ENCODE measurements at regions not wholly inside any gene's neighbourhood (a gene's known extent, or its start where the extent isn't known, plus 50 kb on each side); places are given as distances from the start of the nearest gene placed in this dataset.

- H2AFZ ChIP-seq (ENCODE audit: insufficient read depth, low read depth, low read length, poor library complexity, severe bottlenecking) = no peak overlapping the region
- intact Hi-C loops (cut with micrococcal nuclease) = no loop called here
- DNase-seq = no peak
- Mint-ChIP-seq H3K27ac (peak overlapping the region in 6 of 7 donors; percentile 49 to 86 (median 76)), H3K9me3 (peaks cover 0 to 6% (median 2%) of the 10 kb centered on the region in 7 donors), H3K36me3 (no peaks in the 10 kb centered on the region), H3K27me3 (ENCODE audit: low read depth in 3 of 3) (peaks cover 0 to 2% (median 0%) of the 10 kb centered on the region in 3 donors), H3K4me1 (peaks cover 33% of the 10 kb centered on the region), H3K4me3 (no peak overlapping the region)
- no peak overlapping the region for H3K4me3 ChIP-seq (replicated peaks in 1 of 3; ENCODE audit: low read depth in 2 of 3, low read length in 3 of 3)
- peak overlapping the region in 1 of 2 donors; percentile 62 for H3K27ac ChIP-seq (ENCODE audit: low read depth in 1 of 2, low read length in 2 of 2)
- no peaks in the 10 kb centered on the region for H3K9me3 ChIP-seq (replicated peaks in 1 of 2; ENCODE audit: control insufficient read depth in 1 of 2, insufficient read depth in 1 of 2, low read length in 2 of 2)
- H3K4me2 ChIP-seq (replicated peaks; ENCODE audit: extremely low read depth, low read length, poor library complexity, severe bottlenecking) = peak overlapping the region; percentile 60
- H3K4me1 ChIP-seq (ENCODE audit: control insufficient read depth in 1 of 2, insufficient read depth in 2 of 2, low read length in 2 of 2) = peaks cover 19 to 21% of the 10 kb centered on the region in 2 donors
- no peak for TF ChIP-seq CTCF (IDR thresholded peaks at IDR 0.05)
- H4K20me1 ChIP-seq (ENCODE audit: insufficient read depth, low read length) = no peaks in the 10 kb centered on the region
- no peaks in the 10 kb centered on the region for H3K79me2 ChIP-seq (ENCODE audit: insufficient read depth, low read length)
- H3K36me3 ChIP-seq (replicated peaks in 1 of 2; ENCODE audit: control insufficient read depth in 1 of 2, insufficient read depth in 2 of 2, low read length in 2 of 2) = no peaks in the 10 kb centered on the region
- no peaks in the 10 kb centered on the region for H3K27me3 ChIP-seq (ENCODE audit: control insufficient read depth in 2 of 2, insufficient read depth in 2 of 2, low read length in 2 of 2)
- H3K9ac ChIP-seq (ENCODE audit: insufficient read depth, low read length, poor library complexity, severe bottlenecking) = no peak overlapping the region
These were observed 174.4 kb downstream of the PCSK1 start for GRCh38 chr5:96258692-96259091.

DNA sequence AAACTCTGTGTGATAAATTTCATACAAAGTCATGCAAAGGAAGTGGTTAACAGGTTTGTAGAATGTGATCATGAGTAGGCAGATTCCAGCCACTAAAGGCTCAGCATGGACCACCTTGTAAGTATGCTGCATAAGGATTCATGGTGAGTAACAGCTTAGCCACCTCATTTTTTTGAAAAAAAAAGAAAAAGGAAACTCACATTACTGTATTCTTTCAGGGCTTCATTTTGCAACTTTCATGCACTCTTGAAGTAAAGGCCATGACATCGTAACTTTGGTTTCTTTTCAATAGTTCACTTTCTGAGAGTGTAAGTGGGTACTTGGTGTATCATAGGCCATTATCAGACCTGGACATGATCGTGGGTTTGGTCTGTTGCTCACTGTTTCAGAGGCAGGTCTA, 175.1 kb downstream of the PCSK1 start:
- WGBS (ENCODE audit: insufficient coverage) = no CpG with 5 or more reads among the region's 2 CpGs
- no peak for TF ChIP-seq CTCF (IDR thresholded peaks at IDR 0.05)
- Mint-ChIP-seq H3K4me1 (peaks cover 33% of the 10 kb centered on the region), H3K36me3 (no peaks in the 10 kb centered on the region), H3K27ac (no peak overlapping the region), H3K9me3 (peaks cover 0 to 2% (median 0%) of the 10 kb centered on the region in 7 donors), H3K4me3 (no peak overlapping the region), H3K27me3 (ENCODE audit: low read depth in 3 of 3) (peaks cover 0 to 2% (median 2%) of the 10 kb centered on the region in 3 donors)
- no peaks in the 10 kb centered on the region for H4K20me1 ChIP-seq (ENCODE audit: insufficient read depth, low read length)
- no peak overlapping the region for H2AFZ ChIP-seq (ENCODE audit: insufficient read depth, low read depth, low read length, poor library complexity, severe bottlenecking)
- no peak overlapping the region for H3K4me2 ChIP-seq (replicated peaks; ENCODE audit: extremely low read depth, low read length, poor library complexity, severe bottlenecking)
- intact Hi-C loops (cut with micrococcal nuclease) = no loop called here
- H3K9ac ChIP-seq (ENCODE audit: insufficient read depth, low read length, poor library complexity, severe bottlenecking) = no peak overlapping the region
- no peak overlapping the region for H3K4me3 ChIP-seq (replicated peaks in 1 of 3; ENCODE audit: low read depth in 2 of 3, low read length in 3 of 3)
- no peaks in the 10 kb centered on the region for H3K9me3 ChIP-seq (replicated peaks in 1 of 2; ENCODE audit: control insufficient read depth in 1 of 2, insufficient read depth in 1 of 2, low read length in 2 of 2)
- H3K79me2 ChIP-seq (ENCODE audit: insufficient read depth, low read length) = no peaks in the 10 kb centered on the region
- H3K27ac ChIP-seq (ENCODE audit: low read depth in 1 of 2, low read length in 2 of 2) = no peak overlapping the region
- no peaks in the 10 kb centered on the region for H3K27me3 ChIP-seq (ENCODE audit: control insufficient read depth in 2 of 2, insufficient read depth in 2 of 2, low read length in 2 of 2)
- H3K36me3 ChIP-seq (replicated peaks in 1 of 2; ENCODE audit: control insufficient read depth in 1 of 2, insufficient read depth in 2 of 2, low read length in 2 of 2) = no peaks in the 10 kb centered on the region
- peaks cover 19 to 21% of the 10 kb centered on the region in 2 donors for H3K4me1 ChIP-seq (ENCODE audit: control insufficient read depth in 1 of 2, insufficient read depth in 2 of 2, low read length in 2 of 2)
- DNase-seq = no peak
